ENCODE measurements at regions not wholly inside any gene's neighbourhood (a gene's known extent, or its start where the extent isn't known, plus 50 kb on each side); places are given as distances from the start of the nearest gene placed in this dataset.

GRCh38 chrX:2635342-2635741 lies 55.8 kb upstream of the CD99 start:
- intact Hi-C loops (cut with micrococcal nuclease; ENCODE audit: unreplicated experiment), result no loop called here

More at GRCh38 chrX:2635342-2635741, 55.8 kb upstream of the CD99 start:
- H3K9ac ChIP-seq (ENCODE audit: control insufficient read depth, insufficient read depth, low read length), result no peak overlapping the region
- no peak overlapping the region for H3K27ac ChIP-seq (ENCODE audit: control insufficient read depth, insufficient read depth)
- FAIRE-seq (no peak), ATAC-seq (no peak), DNase-seq (ENCODE audit: low read depth, low spot score) (no peak)
- no peaks in the 10 kb centered on the region for H3K4me1 ChIP-seq (ENCODE audit: control insufficient read depth, insufficient read depth, low read length)
- in situ Hi-C loops (cut with MboI), result no loop called here
- H2AFZ ChIP-seq (ENCODE audit: control insufficient read depth, low read depth, low read length), result no peak overlapping the region
- ChIA-PET RAD21 (ENCODE audit: unreplicated experiment) (no interaction called here), CTCF (no interaction called here), SMC1A (ENCODE audit: uncharacterized antibody, unreplicated experiment) (no interaction called here), POLR2A (no interaction called here)
- WGBS (ENCODE audit: insufficient coverage, insufficient replicate concordance, low lambda C conversion rate, missing lambda C conversion rate), result 70% methylated on average over 3 of the region's 3 CpGs
- no peaks in the 10 kb centered on the region for H3K27me3 ChIP-seq (replicated peaks in 1 of 2; ENCODE audit: control insufficient read depth in 2 of 2, insufficient read depth in 2 of 2, low read length in 1 of 2)
- BruUV-seq (replicated peaks), result no TSS peak
- H3K79me2 ChIP-seq (ENCODE audit: control insufficient read depth, insufficient read depth, low read length), result no peaks in the 10 kb centered on the region
- peaks cover 11% of the 10 kb centered on the region for H3K9me3 ChIP-seq (replicated peaks; ENCODE audit: control insufficient read depth, insufficient read depth, low read length)
- no peak overlapping the region for H3K4me3 ChIP-seq
- H3K36me3 ChIP-seq (ENCODE audit: control insufficient read depth in 2 of 2, insufficient read depth in 2 of 2, low read length in 1 of 2), result no peaks in the 10 kb centered on the region; a peak in 2 of 4 replicates
- H4K20me1 ChIP-seq (ENCODE audit: control insufficient read depth, insufficient read depth), result no peaks in the 10 kb centered on the region
- TF ChIP-seq SMAD1 (IDR thresholded peaks at IDR 0.05; ENCODE audit: low read depth, partially characterized antibody), result no peak
- TF ChIP-seq GATAD2B (conservative IDR thresholded peaks at IDR 0.05; ENCODE audit: low read depth), result no peak
- TF ChIP-seq NR2C1 (IDR thresholded peaks at IDR 0.05), result no peak
- TF ChIP-seq ZNF384 (IDR thresholded peaks at IDR 0.05; ENCODE audit: borderline replicate concordance, low read depth, low read length), result no peak
- no peak for TF ChIP-seq POU2F2 (IDR thresholded peaks at IDR 0.05; ENCODE audit: borderline replicate concordance, low read depth, low read length)
- TF ChIP-seq PRDM15 (CRISPR knock-in tag; IDR thresholded peaks at IDR 0.05), result no peak
- TF ChIP-seq ZBTB33 (IDR thresholded peaks at IDR 0.05), result no peak
- TF ChIP-seq ZNF207 (IDR thresholded peaks at IDR 0.05; ENCODE audit: borderline replicate concordance), result no peak
- TF ChIP-seq RAD51 (IDR thresholded peaks at IDR 0.05), result no peak
- no peak for TF ChIP-seq BCL3 (IDR thresholded peaks at IDR 0.05; ENCODE audit: borderline replicate concordance, insufficient read depth, low read depth, low read length, poor library complexity, severe bottlenecking)
- TF ChIP-seq WRNIP1 (IDR thresholded peaks at IDR 0.05; ENCODE audit: borderline replicate concordance, low read depth, low read length), result no peak
- no peak for TF ChIP-seq ATF7 (IDR thresholded peaks at IDR 0.05; ENCODE audit: low read depth)
- no peak for TF ChIP-seq MAX (IDR thresholded peaks at IDR 0.05; ENCODE audit: low read depth, low read length)
- no peak overlapping the region for H3K4me2 ChIP-seq (ENCODE audit: control insufficient read depth, insufficient read depth)

Data from GM12878 (cell line).